Thoracic aorta (tissue), 2 donors: ENCODE measurements at regions not wholly inside any gene's neighbourhood (a gene's known extent, or its start where the extent isn't known, plus 50 kb on each side); places are given as distances from the start of the nearest gene placed in this dataset.

Experiments used
- ATAC-seq: fragments of 150-250 bp; one replicate; pipeline ENCODE4 v1.8.0; 2017; ENCODE audit warnings: low read depth; ENCODE audit not compliant: insufficient number of reproducible peaks, low FRiP score
- DNase-seq: peaks from one replicate; pipeline ENCODE4 v3.0.0-alpha.2; 2020; ENCODE audit warnings: low spot score
- H3K27ac ChIP-seq, 2 donors: fragments of 200-600 bp; sonication (generic); 1 replicate in 1 of 2; 2 replicates in 1 of 2; pipeline ENCODE4 v1.5.1; 2016; ENCODE audit warnings: mild to moderate bottlenecking in 2 of 2, moderate library complexity in 2 of 2
- H3K27me3 ChIP-seq: fragments of 200-600 bp; sonication (generic); replicated peaks from 2 replicates; pipeline ENCODE4 v1.6.0; 2016; ENCODE audit warnings: mild to moderate bottlenecking; ENCODE audit not compliant: insufficient read depth
- H3K36me3 ChIP-seq: fragments of 200-600 bp; sonication (generic); one replicate; pipeline ENCODE4 v1.5.1; 2016
- H3K4me1 ChIP-seq, 2 donors: fragments of 200-600 bp; sonication (generic); 1 replicate in 1 of 2; 2 replicates in 1 of 2; pipeline versions ENCODE4 v1.5.1 to v1.6.0; 2016; ENCODE audit warnings: low read depth in 2 of 2, mild to moderate bottlenecking in 1 of 2; ENCODE audit not compliant: control insufficient read depth in 1 of 2
- H3K4me3 ChIP-seq: fragments of 200-600 bp; sonication (generic); 2 replicates; pipeline ENCODE4 v1.5.1; 2016; ENCODE audit warnings: mild to moderate bottlenecking
- H3K9me3 ChIP-seq: fragments of 200-600 bp; sonication (generic); 2 replicates; pipeline ENCODE4 v1.5.1; 2016
- TF ChIP-seq, protein P1 (sequence below): fragments of 200-600 bp; sonication (generic); IDR thresholded peaks from one replicate; pipeline ENCODE4 v1.5.1; 2019; ENCODE audit warnings: antibody characterized with exemption

DNA sequence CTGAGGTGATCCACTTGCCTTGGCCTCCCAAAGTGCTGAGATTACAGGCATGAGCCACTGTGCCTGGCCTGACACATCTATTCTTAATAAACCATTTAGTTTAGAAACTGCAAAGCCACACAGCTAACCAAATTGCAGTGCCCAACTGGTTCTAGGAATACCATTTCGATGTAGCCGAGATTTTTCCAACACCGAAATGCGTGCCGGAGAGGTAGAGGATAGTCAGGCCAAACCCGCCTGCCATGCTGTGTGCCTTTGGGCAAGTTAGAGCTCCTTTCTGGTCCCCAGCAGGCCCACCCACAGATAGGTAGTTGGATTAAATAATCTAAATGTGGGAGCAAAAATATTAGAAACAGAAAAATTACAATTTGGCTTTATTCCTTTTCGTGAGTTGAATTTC is 254.4 kb downstream of the FOXD2 start:
- Histone ChIP-seq H3K4me3 (no peak overlapping the region), H3K36me3 (no peaks in the 10 kb centered on the region), H3K27ac (no peak overlapping the region), H3K4me1 (peaks cover 0 to under 1% of the 10 kb centered on the region in 2 donors), H3K9me3 (no peaks in the 10 kb centered on the region), H3K27me3 (no peaks in the 10 kb centered on the region)
- no peak for DNase-seq
- TF ChIP-seq, protein P1, sequence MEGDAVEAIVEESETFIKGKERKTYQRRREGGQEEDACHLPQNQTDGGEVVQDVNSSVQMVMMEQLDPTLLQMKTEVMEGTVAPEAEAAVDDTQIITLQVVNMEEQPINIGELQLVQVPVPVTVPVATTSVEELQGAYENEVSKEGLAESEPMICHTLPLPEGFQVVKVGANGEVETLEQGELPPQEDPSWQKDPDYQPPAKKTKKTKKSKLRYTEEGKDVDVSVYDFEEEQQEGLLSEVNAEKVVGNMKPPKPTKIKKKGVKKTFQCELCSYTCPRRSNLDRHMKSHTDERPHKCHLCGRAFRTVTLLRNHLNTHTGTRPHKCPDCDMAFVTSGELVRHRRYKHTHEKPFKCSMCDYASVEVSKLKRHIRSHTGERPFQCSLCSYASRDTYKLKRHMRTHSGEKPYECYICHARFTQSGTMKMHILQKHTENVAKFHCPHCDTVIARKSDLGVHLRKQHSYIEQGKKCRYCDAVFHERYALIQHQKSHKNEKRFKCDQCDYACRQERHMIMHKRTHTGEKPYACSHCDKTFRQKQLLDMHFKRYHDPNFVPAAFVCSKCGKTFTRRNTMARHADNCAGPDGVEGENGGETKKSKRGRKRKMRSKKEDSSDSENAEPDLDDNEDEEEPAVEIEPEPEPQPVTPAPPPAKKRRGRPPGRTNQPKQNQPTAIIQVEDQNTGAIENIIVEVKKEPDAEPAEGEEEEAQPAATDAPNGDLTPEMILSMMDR: no peak
- ATAC-seq: no peak

GRCh38 chr1:47693115-47693514 is 255.3 kb downstream of the FOXD2 start:
- Histone ChIP-seq H3K27ac (no peak overlapping the region), H3K4me1 (no peaks in the 10 kb centered on the region), H3K9me3 (no peaks in the 10 kb centered on the region), H3K4me3 (no peak overlapping the region), H3K27me3 (no peaks in the 10 kb centered on the region), H3K36me3 (no peaks in the 10 kb centered on the region)
- ATAC-seq (no peak), DNase-seq (no peak)
- TF ChIP-seq, protein P1: no peak

GRCh38 chr1:47694011-47694890 is 256.4 kb downstream of the FOXD2 start:
- no peak overlapping the region for H3K4me3 ChIP-seq
- H3K4me1 ChIP-seq: no peaks in the 10 kb centered on the region
- ATAC-seq (no peak), DNase-seq (no peak)
- TF ChIP-seq, protein P1: no peak
- H3K36me3 ChIP-seq: no peaks in the 10 kb centered on the region
- H3K9me3 ChIP-seq: no peaks in the 10 kb centered on the region
- H3K27me3 ChIP-seq: no peaks in the 10 kb centered on the region
- H3K27ac ChIP-seq: no peak overlapping the region

DNA sequence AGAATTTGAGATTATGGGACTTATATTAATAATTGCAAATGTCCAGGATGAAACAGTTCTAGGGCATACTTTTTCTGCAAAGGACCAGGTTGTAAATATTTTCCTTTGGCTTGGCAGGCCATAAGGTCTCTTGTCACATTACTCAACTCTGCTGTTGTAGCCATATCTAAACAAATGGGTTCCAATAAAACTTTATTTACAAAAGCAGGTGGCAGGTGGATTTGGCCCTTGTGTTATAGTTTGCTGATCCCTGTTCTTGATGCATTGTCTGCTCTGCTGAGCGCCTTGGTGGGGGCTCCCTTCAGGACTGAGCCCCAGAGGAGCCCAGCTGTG is 258.5 kb downstream of the FOXD2 start:
- Histone ChIP-seq H3K4me1 (no peaks in the 10 kb centered on the region), H3K27ac (no peak overlapping the region), H3K4me3 (no peak overlapping the region), H3K36me3 (no peaks in the 10 kb centered on the region), H3K9me3 (no peaks in the 10 kb centered on the region), H3K27me3 (no peaks in the 10 kb centered on the region)
- TF ChIP-seq, protein P1: no peak
- DNase-seq: no peak
- ATAC-seq: no peak

DNA sequence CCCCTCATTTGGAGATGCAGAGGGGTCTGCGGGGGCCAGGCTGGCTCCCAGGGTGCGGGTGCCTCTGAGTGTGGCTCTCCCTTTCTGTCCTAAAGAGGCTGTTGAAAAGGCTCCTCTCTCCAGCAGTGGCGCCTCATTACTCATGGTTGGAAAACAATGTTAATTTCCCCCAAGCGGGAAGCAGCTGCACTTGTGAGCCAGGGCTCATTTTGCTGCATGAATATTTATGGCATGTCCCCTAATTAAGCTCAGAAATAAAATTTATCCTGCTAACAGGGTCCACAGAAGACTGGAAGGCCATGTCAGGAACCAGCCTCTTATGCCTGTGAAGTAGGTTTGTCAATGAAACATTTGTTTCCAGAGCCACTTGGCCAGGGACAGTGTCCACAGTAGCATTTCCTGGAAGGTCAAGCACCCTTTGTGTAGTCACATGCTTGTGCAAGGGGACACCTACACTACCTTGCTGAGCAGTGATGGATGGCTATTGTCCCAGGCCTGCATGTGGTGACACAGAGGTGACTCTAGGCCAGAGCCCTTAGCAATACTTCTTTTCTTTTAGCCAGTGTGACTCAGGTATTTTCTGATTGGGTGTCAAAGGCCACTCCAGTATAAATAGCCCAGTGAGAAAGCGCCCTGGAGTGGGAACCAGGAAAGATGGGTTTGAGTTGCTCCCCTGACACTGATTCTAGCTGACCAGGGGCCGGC is 259.0 kb downstream of the FOXD2 start:
- Histone ChIP-seq H3K4me3 (no peak overlapping the region), H3K4me1 (no peaks in the 10 kb centered on the region), H3K27ac (no peak overlapping the region), H3K36me3 (no peaks in the 10 kb centered on the region), H3K9me3 (no peaks in the 10 kb centered on the region), H3K27me3 (no peaks in the 10 kb centered on the region)
- no peak for ATAC-seq
- DNase-seq: no peak
- TF ChIP-seq, protein P1: no peak
